ENCODE measurements at regions not wholly inside any gene's neighbourhood (a gene's known extent, or its start where the extent isn't known, plus 50 kb on each side); places are given as distances from the start of the nearest gene placed in this dataset.

DNA sequence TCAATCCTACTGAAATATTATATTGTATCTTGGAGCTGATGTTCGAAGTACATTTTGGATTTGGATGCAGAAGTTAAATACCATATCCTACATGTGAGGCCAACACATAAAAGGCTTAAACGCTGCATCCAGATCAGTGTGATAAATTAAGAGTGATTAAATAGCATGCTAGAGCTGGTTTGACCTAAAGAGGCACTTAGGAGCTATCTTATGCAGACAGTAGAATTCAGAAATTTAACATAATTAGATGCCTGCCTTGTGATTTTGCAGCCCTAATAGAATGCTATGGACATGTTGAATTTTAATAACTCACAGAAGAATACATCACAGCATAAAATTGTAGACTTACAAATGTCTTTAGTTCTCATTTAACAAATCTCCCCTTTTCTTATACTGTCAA is 501.2 kb upstream of the LINC00305 start:
- Histone ChIP-seq H2AFZ (ENCODE audit: low read length) (no peak overlapping the region), H3K4me2 (ENCODE audit: low read depth, low read length) (no peak overlapping the region), H3F3A (ENCODE audit: insufficient read depth, low read length) (no peaks in the 10 kb centered on the region), H3K9me2 (replicated peaks; ENCODE audit: insufficient read depth, low read length) (no peaks in the 10 kb centered on the region), H3K79me2 (ENCODE audit: low read length) (no peaks in the 10 kb centered on the region), H3K9me3 (replicated peaks; ENCODE audit: insufficient read depth, low read length) (no peaks in the 10 kb centered on the region), H4K20me1 (ENCODE audit: insufficient read depth, low read length) (no peaks in the 10 kb centered on the region), H3K27me3 (replicated peaks; ENCODE audit: insufficient read depth, low read length) (no peaks in the 10 kb centered on the region), H3K4me3 (ENCODE audit: low read length) (no peak overlapping the region), H3K36me3 (replicated peaks; ENCODE audit: insufficient read depth, low read length) (no peaks in the 10 kb centered on the region), H3K4me1 (ENCODE audit: low read length) (no peaks in the 10 kb centered on the region), H3K27ac (ENCODE audit: low read length) (no peak overlapping the region), H3K9ac (ENCODE audit: low read length) (no peak overlapping the region)
- DNase-seq: no peak
- TF ChIP-seq, protein P1, sequence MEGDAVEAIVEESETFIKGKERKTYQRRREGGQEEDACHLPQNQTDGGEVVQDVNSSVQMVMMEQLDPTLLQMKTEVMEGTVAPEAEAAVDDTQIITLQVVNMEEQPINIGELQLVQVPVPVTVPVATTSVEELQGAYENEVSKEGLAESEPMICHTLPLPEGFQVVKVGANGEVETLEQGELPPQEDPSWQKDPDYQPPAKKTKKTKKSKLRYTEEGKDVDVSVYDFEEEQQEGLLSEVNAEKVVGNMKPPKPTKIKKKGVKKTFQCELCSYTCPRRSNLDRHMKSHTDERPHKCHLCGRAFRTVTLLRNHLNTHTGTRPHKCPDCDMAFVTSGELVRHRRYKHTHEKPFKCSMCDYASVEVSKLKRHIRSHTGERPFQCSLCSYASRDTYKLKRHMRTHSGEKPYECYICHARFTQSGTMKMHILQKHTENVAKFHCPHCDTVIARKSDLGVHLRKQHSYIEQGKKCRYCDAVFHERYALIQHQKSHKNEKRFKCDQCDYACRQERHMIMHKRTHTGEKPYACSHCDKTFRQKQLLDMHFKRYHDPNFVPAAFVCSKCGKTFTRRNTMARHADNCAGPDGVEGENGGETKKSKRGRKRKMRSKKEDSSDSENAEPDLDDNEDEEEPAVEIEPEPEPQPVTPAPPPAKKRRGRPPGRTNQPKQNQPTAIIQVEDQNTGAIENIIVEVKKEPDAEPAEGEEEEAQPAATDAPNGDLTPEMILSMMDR (IDR thresholded peaks at IDR 0.05; ENCODE audit: low read length): no peak
- TF ChIP-seq EZH2phosphoT487 (IDR thresholded peaks at IDR 0.05; ENCODE audit: low read length) (no peak), EZH2 (optimal IDR thresholded peaks at IDR 0.05; ENCODE audit: low read depth, low read length) (no peak)

DNA sequence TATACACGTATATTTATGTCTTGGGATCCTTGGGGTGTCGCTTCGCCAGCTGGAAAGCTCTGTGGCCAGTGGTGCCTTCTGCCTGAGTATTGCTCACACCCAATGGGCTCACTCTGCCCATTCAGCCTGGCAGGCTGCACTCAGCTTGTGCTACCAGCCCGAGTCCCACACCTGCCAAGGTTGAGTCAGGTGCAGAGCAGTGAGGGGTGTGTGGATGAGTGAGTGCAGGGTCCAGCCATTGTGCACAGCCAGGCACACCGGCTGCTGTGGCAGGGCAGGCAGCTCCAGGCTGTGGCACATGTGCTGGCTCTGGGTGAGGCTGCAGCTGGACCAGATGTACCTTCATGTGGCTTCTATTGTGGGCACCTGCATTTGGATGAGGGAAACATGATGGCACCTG is 496.9 kb upstream of the LINC00305 start:
- Histone ChIP-seq H3K9ac (ENCODE audit: low read length) (no peak overlapping the region), H4K20me1 (ENCODE audit: insufficient read depth, low read length) (no peaks in the 10 kb centered on the region)

DNA sequence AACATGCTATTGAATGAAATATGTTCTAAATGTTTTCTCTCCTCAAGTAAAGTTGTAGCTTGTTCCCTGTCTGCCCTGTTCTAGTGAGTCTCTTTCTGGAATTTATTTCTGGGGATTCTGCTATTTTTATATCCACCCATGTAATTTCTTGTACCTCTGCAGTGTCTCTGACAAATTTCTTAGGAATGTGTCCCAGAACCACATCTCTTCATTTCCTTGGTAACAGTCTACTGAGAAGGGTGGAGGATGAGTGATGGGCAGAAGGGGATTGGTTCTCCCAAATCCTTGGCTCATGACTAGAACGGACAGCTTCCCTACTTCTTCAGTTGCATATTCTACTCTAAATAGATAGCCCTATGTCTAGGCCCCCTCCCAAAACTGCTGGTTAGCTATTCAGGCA is 490.6 kb upstream of the LINC00305 start:
- H3K4me1 ChIP-seq (ENCODE audit: low read length): no peaks in the 10 kb centered on the region

More for the DNA sequence above, 496.9 kb upstream of the LINC00305 start:
- Histone ChIP-seq H3K27ac (ENCODE audit: low read length) (no peak overlapping the region), H3F3A (ENCODE audit: insufficient read depth, low read length) (no peaks in the 10 kb centered on the region), H3K9me2 (replicated peaks; ENCODE audit: insufficient read depth, low read length) (no peaks in the 10 kb centered on the region), H3K27me3 (replicated peaks; ENCODE audit: insufficient read depth, low read length) (no peaks in the 10 kb centered on the region), H3K79me2 (ENCODE audit: low read length) (no peaks in the 10 kb centered on the region), H3K36me3 (replicated peaks; ENCODE audit: insufficient read depth, low read length) (no peaks in the 10 kb centered on the region), H3K4me3 (ENCODE audit: low read length) (no peak overlapping the region), H3K4me2 (ENCODE audit: low read depth, low read length) (no peak overlapping the region), H3K9me3 (replicated peaks; ENCODE audit: insufficient read depth, low read length) (no peaks in the 10 kb centered on the region), H3K4me1 (ENCODE audit: low read length) (no peaks in the 10 kb centered on the region), H2AFZ (ENCODE audit: low read length) (no peak overlapping the region)
- TF ChIP-seq, protein P1 (IDR thresholded peaks at IDR 0.05; ENCODE audit: low read length): no peak
- TF ChIP-seq EZH2 (optimal IDR thresholded peaks at IDR 0.05; ENCODE audit: low read depth, low read length) (no peak), EZH2phosphoT487 (IDR thresholded peaks at IDR 0.05; ENCODE audit: low read length) (no peak)
- DNase-seq: no peak

More for the DNA sequence above, 490.6 kb upstream of the LINC00305 start:
- Histone ChIP-seq H3K27me3 (replicated peaks; ENCODE audit: insufficient read depth, low read length) (no peaks in the 10 kb centered on the region), H3K9me3 (replicated peaks; ENCODE audit: insufficient read depth, low read length) (no peaks in the 10 kb centered on the region), H3K4me3 (ENCODE audit: low read length) (no peak overlapping the region), H2AFZ (ENCODE audit: low read length) (no peak overlapping the region), H3F3A (ENCODE audit: insufficient read depth, low read length) (no peaks in the 10 kb centered on the region), H3K9me2 (replicated peaks; ENCODE audit: insufficient read depth, low read length) (no peaks in the 10 kb centered on the region), H3K4me2 (ENCODE audit: low read depth, low read length) (no peak overlapping the region), H3K9ac (ENCODE audit: low read length) (no peak overlapping the region), H3K27ac (ENCODE audit: low read length) (no peak overlapping the region), H3K79me2 (ENCODE audit: low read length) (no peaks in the 10 kb centered on the region), H4K20me1 (ENCODE audit: insufficient read depth, low read length) (no peaks in the 10 kb centered on the region), H3K36me3 (replicated peaks; ENCODE audit: insufficient read depth, low read length) (no peaks in the 10 kb centered on the region)
- DNase-seq: no peak
- TF ChIP-seq EZH2phosphoT487 (IDR thresholded peaks at IDR 0.05; ENCODE audit: low read length) (no peak), EZH2 (optimal IDR thresholded peaks at IDR 0.05; ENCODE audit: low read depth, low read length) (no peak)
- TF ChIP-seq, protein P1 (IDR thresholded peaks at IDR 0.05; ENCODE audit: low read length): no peak

Data from MM.1S (cell line).